K562 (cell line): ENCODE measurements at regions not wholly inside any gene's neighbourhood (a gene's known extent, or its start where the extent isn't known, plus 50 kb on each side); places are given as distances from the start of the nearest gene placed in this dataset.

Source experiments
- ATAC-seq: fragments of 200-7000 bp; cut with Tn5 transposase; 3 replicates; pipeline ENCODE4 v1.9.1; 2020; ENCODE audit warnings: moderate library complexity
- BruUV-seq: library from RNA; stranded (reverse); fragments of 400-500 nt; replicated peaks from 2 replicates; lab custom pipeline; 2021; lab: Mats Ljungman, UMichigan
- CTCF ChIA-PET: fragments of 300-600 bp; formaldehyde crosslinking; extraction: SDS; loops from one replicate; lab custom pipeline; 2021; ENCODE audit warnings: low intra/inter-chr PET ratio; lab: Yijun Ruan, JAX
- POLR2A ChIA-PET: fragments of 300-600, 350-650 bp; sonication (Branson Sonifier 250); formaldehyde crosslinking; extraction: SDS; loops from one replicate; lab custom pipeline; 2021; ENCODE audit warnings: antibody characterized with exemption, inconsistent platforms; lab: Yijun Ruan, JAX
- DNase-seq, 4 experiments: peaks; one replicate each; pipeline versions ENCODE4 v3.0.0 to v3.0.0-alpha.2; 2011 to 2018; ENCODE audit warnings: low spot score in 3 of 4, mixed read lengths in 3 of 4; ENCODE audit errors: extremely low read depth in 1 of 4
- FAIRE-seq: peaks from 2 replicates; lab custom pipeline; 2011; peaks lifted over from hg19 to GRCh38; lab: Jason Lieb, UNC
- H2AFZ ChIP-seq: 2 replicates; pipeline ENCODE4 v1.6.0; 2011; ENCODE audit warnings: low read depth, low read length, control low read depth, inconsistent platforms
- H3K27ac ChIP-seq: fragments of 200-600 bp; 3 replicates; pipeline ENCODE4 v1.8.0; 2011; ENCODE audit warnings: low read depth, mild to moderate bottlenecking, control low read depth, inconsistent platforms, low read length, moderate library complexity, mixed read lengths; ENCODE audit errors: extremely low read depth
- H3K27me3 ChIP-seq, 2 experiments: fragments of 300-600 bp in 1 of 2; 2 replicates in 1 of 2; 3 replicates in 1 of 2; pipeline versions ENCODE4 v1.6.0 to v1.8.0; 2011; ENCODE audit warnings: inconsistent platforms in 2 of 2, low read length in 2 of 2, mild to moderate bottlenecking in 1 of 2, mixed read lengths in 1 of 2, moderate library complexity in 1 of 2; ENCODE audit not compliant: control insufficient read depth in 2 of 2, insufficient read depth in 2 of 2
- H3K36me3 ChIP-seq: fragments of 300-600 bp; 3 replicates; pipeline ENCODE4 v1.8.0; 2011; ENCODE audit warnings: mild to moderate bottlenecking, low read length, inconsistent platforms; ENCODE audit not compliant: control insufficient read depth, insufficient read depth
- H3K4me1 ChIP-seq, 2 experiments: fragments of 200-600 bp in 1 of 2; replicated peaks in 1 of 2; 2 replicates in 1 of 2; 3 replicates in 1 of 2; pipeline versions ENCODE4 v1.5.1 to v1.8.0; 2011; ENCODE audit warnings: inconsistent platforms in 2 of 2, low read length in 2 of 2, mild to moderate bottlenecking in 1 of 2, mixed read lengths in 1 of 2, moderate library complexity in 1 of 2; ENCODE audit not compliant: control insufficient read depth in 2 of 2, insufficient read depth in 2 of 2
- H3K4me2 ChIP-seq: 2 replicates; pipeline ENCODE4 v1.6.1; 2011; ENCODE audit warnings: low read length, control low read depth, inconsistent platforms, mixed read lengths; ENCODE audit not compliant: insufficient read depth
- H3K4me3 ChIP-seq: fragments of 200-600 bp; sonication (generic), shearing (Covaris generic); 2 replicates; pipeline ENCODE4 v1.5.1; 2016; ENCODE audit warnings: control low read depth, inconsistent platforms
- H3K79me2 ChIP-seq: fragments of 200-600 bp; 3 replicates; pipeline ENCODE4 v1.8.0; 2011; ENCODE audit warnings: low read length, inconsistent platforms; ENCODE audit not compliant: control insufficient read depth, insufficient read depth
- H3K9ac ChIP-seq, 2 experiments: 2 replicates each; pipeline versions ENCODE4 v1.6.0 to v1.6.1; 2011; ENCODE audit warnings: low read depth in 2 of 2, low read length in 2 of 2, control low read depth in 1 of 2, inconsistent platforms in 1 of 2, mild to moderate bottlenecking in 1 of 2, mixed read lengths in 1 of 2; ENCODE audit not compliant: insufficient read depth in 1 of 2
- H3K9me1 ChIP-seq: one replicate; pipeline ENCODE4 v1.6.0; 2011; ENCODE audit warnings: inconsistent platforms, mild to moderate bottlenecking, low read length, moderate library complexity; ENCODE audit not compliant: control insufficient read depth, insufficient read depth
- H3K9me3 ChIP-seq: replicated peaks from 2 replicates; pipeline ENCODE4 v1.5.1; 2011; ENCODE audit warnings: low read depth, low read length, inconsistent platforms; ENCODE audit not compliant: control insufficient read depth, insufficient read depth
- H4K20me1 ChIP-seq: replicated peaks from 2 replicates; pipeline ENCODE4 v1.6.1; 2011; ENCODE audit warnings: low read length, inconsistent platforms, mixed read lengths; ENCODE audit not compliant: control insufficient read depth, insufficient read depth
- CREB1 ChIP-seq, 2 experiments: sonication (generic) in 1 of 2; formaldehyde crosslinking in 1 of 2; IDR thresholded peaks; 2 replicates each; pipeline versions ENCODE4 v1.6.1 to v1.8.0; 2012 to 2022; ENCODE audit warnings: inconsistent platforms in 1 of 2, mild to moderate bottlenecking in 1 of 2, missing genetic modification reagents in 1 of 2, moderate library complexity in 1 of 2
- PHF20 ChIP-seq: fragments of 450-650 bp; IDR thresholded peaks from 2 replicates; pipeline ENCODE4 v1.6.1; 2018; ENCODE audit not compliant: partially characterized antibody
- RFX1 ChIP-seq: fragments of 450-650 bp; IDR thresholded peaks from 2 replicates; pipeline ENCODE4 v1.6.1; 2016; ENCODE audit warnings: mild to moderate bottlenecking, moderate library complexity
- ZNF507 ChIP-seq: conservative IDR thresholded peaks from 2 replicates; pipeline ENCODE4 v1.6.1; 2017; ENCODE audit warnings: missing genetic modification characterization, missing compliant biosample characterization
- WGBS: fragments of 100-300 bp; shearing (Covaris generic); methylation state at CpG from one replicate; pipeline ENCODE4 v1.1.6; 2016; ENCODE audit warnings: low coverage, mixed read lengths; ENCODE audit not compliant: insufficient coverage; ENCODE audit errors: missing lambda C conversion rate; 5-methylcytosine and 5-hydroxymethylcytosine counted together
- in situ Hi-C: fragments of 300-500 bp; cut with MboI; formaldehyde crosslinking; loops from 4 replicates; pipeline ENCODE4 v1.15.0; 2018; ENCODE audit warnings: inconsistent platforms, mixed read lengths
- intact Hi-C: fragments of 100-400 bp; cut with micrococcal nuclease; formaldehyde crosslinking; loops from 2 replicates; pipeline ENCODE4 v1.14.2; 2022
- TF ChIP-seq, protein P1 (sequence below): fragments of 450-650 bp; formaldehyde crosslinking; IDR thresholded peaks from 2 replicates; pipeline ENCODE4 v1.4.0; 2020; ENCODE audit warnings: mild to moderate bottlenecking, moderate library complexity

GRCh38 chr2:100630473-100630977 is 67.7 kb downstream of the PDCL3 start (continued):
- no peak for TF ChIP-seq CREB1 (IDR thresholded peaks at IDR 0.05)
- no peak for TF ChIP-seq CREB1 (CRISPR knock-in tag; IDR thresholded peaks at IDR 0.05)
- TF ChIP-seq PHF20, result no peak
- no peak for TF ChIP-seq ZNF507

- no peak overlapping the region for H3K9ac ChIP-seq
- no peak overlapping the region for H3K4me3 ChIP-seq
- no peaks in the 10 kb centered on the region for H4K20me1 ChIP-seq
- H3K79me2 ChIP-seq, result no peaks in the 10 kb centered on the region
- CTCF ChIA-PET, result no interaction called here
- H3K9me1 ChIP-seq, result no peaks in the 10 kb centered on the region
- no peak for FAIRE-seq
- WGBS, result 0% methylated on average over 7 of the region's 7 CpGs
- no peak overlapping the region for H3K27ac ChIP-seq
- BruUV-seq, result no TSS peak
- no peak for DNase-seq
- peaks cover 10 to 39% of the 10 kb centered on the region in 2 experiments; a peak in 4 of 5 replicates for H3K27me3 ChIP-seq
- no peaks in the 10 kb centered on the region for H3K4me1 ChIP-seq
- H2AFZ ChIP-seq, result no peak overlapping the region
- intact Hi-C loops (no loop called here), in situ Hi-C loops (no loop called here)
- H3K4me2 ChIP-seq, result no peak overlapping the region
- H3K9me3 ChIP-seq, result no peaks in the 10 kb centered on the region
- no peak for ATAC-seq
- TF ChIP-seq, protein P1, sequence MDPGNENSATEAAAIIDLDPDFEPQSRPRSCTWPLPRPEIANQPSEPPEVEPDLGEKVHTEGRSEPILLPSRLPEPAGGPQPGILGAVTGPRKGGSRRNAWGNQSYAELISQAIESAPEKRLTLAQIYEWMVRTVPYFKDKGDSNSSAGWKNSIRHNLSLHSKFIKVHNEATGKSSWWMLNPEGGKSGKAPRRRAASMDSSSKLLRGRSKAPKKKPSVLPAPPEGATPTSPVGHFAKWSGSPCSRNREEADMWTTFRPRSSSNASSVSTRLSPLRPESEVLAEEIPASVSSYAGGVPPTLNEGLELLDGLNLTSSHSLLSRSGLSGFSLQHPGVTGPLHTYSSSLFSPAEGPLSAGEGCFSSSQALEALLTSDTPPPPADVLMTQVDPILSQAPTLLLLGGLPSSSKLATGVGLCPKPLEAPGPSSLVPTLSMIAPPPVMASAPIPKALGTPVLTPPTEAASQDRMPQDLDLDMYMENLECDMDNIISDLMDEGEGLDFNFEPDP, result no peak
- TF ChIP-seq RFX1, result peak; percentile 18; the same call in 1 of the 2 replicates
- POLR2A ChIA-PET, result interaction anchor here (0.8 kb wide), 1 partner anchor 19 kb away, joined by 3 read pairs; no protein-coding TSS in a partner anchor
- H3K36me3 ChIP-seq, result no peaks in the 10 kb centered on the region
These were observed 69.2 kb downstream of the PDCL3 start for GRCh38 chr2:100632037-100632436.
